HEK293T (cell line): ENCODE measurements at regions not wholly inside any gene's neighbourhood (a gene's known extent, or its start where the extent isn't known, plus 50 kb on each side); places are given as distances from the start of the nearest gene placed in this dataset.
"Not testable (repeated sequence)": the region's sequence is repeated elsewhere in the genome, so short reads cannot be mapped to it uniquely, and the experiment has no call there.

ENCODE experiments used
- CTCF ChIA-PET: fragments of 350-600 bp; formaldehyde crosslinking; extraction: SDS; loops from one replicate; lab custom pipeline; 2021; ENCODE audit warnings: antibody characterized with exemption, inconsistent platforms; lab: Yijun Ruan, JAX
- POLR2A ChIA-PET: fragments of 350-600 bp; formaldehyde crosslinking; extraction: SDS; loops from one replicate; lab custom pipeline; 2020; ENCODE audit warnings: antibody characterized with exemption, inconsistent platforms; lab: Yijun Ruan, JAX
- DNase-seq: peaks from one replicate; pipeline ENCODE4 v3.0.0; 2012; ENCODE audit warnings: mixed read lengths; ENCODE audit errors: extremely low spot score
- ARNT ChIP-seq: fragments of 450-650 bp; IDR thresholded peaks from 2 replicates; pipeline ENCODE4 v1.6.1; 2017; ENCODE audit warnings: mild to moderate bottlenecking
- BHLHE40 ChIP-seq: fragments of 450-650 bp; IDR thresholded peaks from 2 replicates; pipeline ENCODE4 v1.6.1; 2016; ENCODE audit warnings: mild to moderate bottlenecking, moderate library complexity, borderline replicate concordance
- CTBP1 ChIP-seq: fragments of 450-650 bp; IDR thresholded peaks from 2 replicates; pipeline ENCODE4 v1.6.1; 2016; ENCODE audit warnings: borderline replicate concordance
- ELF4 ChIP-seq: fragments of 450-650 bp; IDR thresholded peaks from 2 replicates; pipeline ENCODE4 v1.6.1; 2017; ENCODE audit warnings: antibody characterized with exemption
- FOXA1 ChIP-seq: fragments of 450-650 bp; IDR thresholded peaks from 2 replicates; pipeline ENCODE4 v1.6.1; 2016; ENCODE audit warnings: mild to moderate bottlenecking
- FOXK2 ChIP-seq: fragments of 450-650 bp; IDR thresholded peaks from 2 replicates; pipeline ENCODE4 v1.6.1; 2016; ENCODE audit warnings: mild to moderate bottlenecking
- FOXM1 ChIP-seq: fragments of 450-650 bp; IDR thresholded peaks from 2 replicates; pipeline ENCODE4 v1.6.1; 2017; ENCODE audit warnings: mild to moderate bottlenecking, borderline replicate concordance
- HDGF ChIP-seq: fragments of 450-650 bp; IDR thresholded peaks from 2 replicates; pipeline ENCODE4 v1.6.1; 2017; ENCODE audit warnings: antibody characterized with exemption, borderline replicate concordance
- L3MBTL2 ChIP-seq: fragments of 450-650 bp; conservative IDR thresholded peaks from 2 replicates; pipeline ENCODE4 v1.6.1; 2016; ENCODE audit warnings: mild to moderate bottlenecking
- LEF1 ChIP-seq: fragments of 450-650 bp; IDR thresholded peaks from 2 replicates; pipeline ENCODE4 v1.6.1; 2017; ENCODE audit warnings: mild to moderate bottlenecking, borderline replicate concordance
- NFRKB ChIP-seq: fragments of 450-650 bp; IDR thresholded peaks from 2 replicates; pipeline ENCODE4 v1.6.1; 2016; ENCODE audit warnings: mild to moderate bottlenecking, moderate library complexity
- PKNOX1 ChIP-seq: fragments of 450-650 bp; IDR thresholded peaks from 2 replicates; pipeline ENCODE4 v1.6.1; 2016
- SP1 ChIP-seq: fragments of 450-650 bp; IDR thresholded peaks from 2 replicates; pipeline ENCODE4 v1.6.1; 2017
- SUZ12 ChIP-seq: fragments of 450-650 bp; IDR thresholded peaks from 2 replicates; pipeline ENCODE4 v1.6.1; 2016; ENCODE audit warnings: mild to moderate bottlenecking
- TARDBP ChIP-seq: fragments of 450-650 bp; IDR thresholded peaks from 2 replicates; pipeline ENCODE4 v1.6.1; 2016
- ZNF384 ChIP-seq: fragments of 450-650 bp; IDR thresholded peaks from 2 replicates; pipeline ENCODE4 v1.6.1; 2016

- CTCF ChIA-PET: no interaction called here
- POLR2A ChIA-PET: no interaction called here
- no peak for TF ChIP-seq ZNF384
- TF ChIP-seq FOXK2: no peak
- TF ChIP-seq ELF4: no peak
- TF ChIP-seq TARDBP: no peak
- TF ChIP-seq SUZ12: no peak
- TF ChIP-seq LEF1: no peak
- TF ChIP-seq NFRKB: no peak
- no peak for TF ChIP-seq FOXA1
- TF ChIP-seq HDGF: no peak
- no peak for TF ChIP-seq PKNOX1
- TF ChIP-seq SP1: no peak
- no peak for TF ChIP-seq CTBP1
- no peak for TF ChIP-seq BHLHE40
- no peak for TF ChIP-seq ARNT
- TF ChIP-seq FOXM1: no peak
- TF ChIP-seq L3MBTL2: no peak
- DNase-seq: no peak
These were observed 124.6 kb upstream of the TBCA start for GRCh38 chr5:77900691-77901090.

- no peak for DNase-seq
- no peak for TF ChIP-seq SP1
- TF ChIP-seq L3MBTL2: no peak
- TF ChIP-seq LEF1: no peak
- POLR2A ChIA-PET: no interaction called here
- CTCF ChIA-PET: no interaction called here
These were observed 122.2 kb upstream of the TBCA start for GRCh38 chr5:77898385-77898784.

- ChIA-PET CTCF (no interaction called here), POLR2A (no interaction called here)
- no peak for TF ChIP-seq CTBP1
- TF ChIP-seq FOXK2: no peak
- no peak for TF ChIP-seq BHLHE40
- no peak for TF ChIP-seq SP1
- no peak for TF ChIP-seq L3MBTL2
- no peak for TF ChIP-seq LEF1
- no peak for TF ChIP-seq ZNF384
- TF ChIP-seq FOXA1: no peak
- no peak for TF ChIP-seq TARDBP
- no peak for TF ChIP-seq NFRKB
- TF ChIP-seq SUZ12: no peak
- no peak for TF ChIP-seq PKNOX1
- TF ChIP-seq HDGF: no peak
- no peak for TF ChIP-seq FOXM1
- no peak for TF ChIP-seq ELF4
- no peak for TF ChIP-seq ARNT
- DNase-seq: no peak
These were observed 120.2 kb upstream of the TBCA start for GRCh38 chr5:77896338-77896737.

- DNase-seq, POLR2A ChIA-PET, CTCF ChIA-PET: not testable (repeated sequence)
These were observed 118.0 kb upstream of the TBCA start for GRCh38 chr5:77894103-77894502.

- TF ChIP-seq NFRKB: no peak
- no peak for TF ChIP-seq TARDBP
- TF ChIP-seq SP1: no peak
- DNase-seq: no peak
- POLR2A ChIA-PET: no interaction called here
These were observed 117.2 kb upstream of the TBCA start for GRCh38 chr5:77893225-77893860.

GRCh38 chr5:77892061-77893010 is 116.2 kb upstream of the TBCA start:
- CTCF ChIA-PET: interaction anchor here (0.7 kb wide), 1 partner anchor 427 kb away, joined by 3 read pairs; no protein-coding TSS in a partner anchor
- POLR2A ChIA-PET: no interaction called here
- TF ChIP-seq FOXK2 (no peak), BHLHE40 (no peak), SUZ12 (no peak), FOXM1 (no peak), ZNF384 (no peak), L3MBTL2 (no peak), HDGF (no peak), SP1 (no peak), ARNT (no peak), FOXA1 (no peak), NFRKB (no peak), ELF4 (no peak), TARDBP (no peak), CTBP1 (no peak)
- DNase-seq: no peak

More at GRCh38 chr5:77893225-77893860, 117.2 kb upstream of the TBCA start:
- CTCF ChIA-PET: no interaction called here

GRCh38 chr5:77885519-77885918 is 109.4 kb upstream of the TBCA start:
- CTCF ChIA-PET: no interaction called here
- POLR2A ChIA-PET: no interaction called here
- DNase-seq: no peak
- no peak for TF ChIP-seq FOXA1
- TF ChIP-seq NFRKB: no peak
- TF ChIP-seq SP1: no peak
- no peak for TF ChIP-seq ELF4
- no peak for TF ChIP-seq FOXM1
- TF ChIP-seq LEF1: no peak
- no peak for TF ChIP-seq BHLHE40
- TF ChIP-seq ARNT: no peak
- no peak for TF ChIP-seq HDGF
- TF ChIP-seq TARDBP: no peak
- TF ChIP-seq ZNF384: no peak
- no peak for TF ChIP-seq FOXK2
- TF ChIP-seq CTBP1: no peak
- no peak for TF ChIP-seq PKNOX1
- no peak for TF ChIP-seq SUZ12
- TF ChIP-seq L3MBTL2: no peak
